Sigmoid colon (tissue), 3 donors: ENCODE measurements at regions not wholly inside any gene's neighbourhood (a gene's known extent, or its start where the extent isn't known, plus 50 kb on each side); places are given as distances from the start of the nearest gene placed in this dataset.

Experiments
- POLR2A ChIP-seq, 2 donors: fragments of 450-650 bp; IDR thresholded peaks; one replicate each; pipeline ENCODE4 v1.6.1; 2016; ENCODE audit warnings: antibody characterized with exemption in 2 of 2, mild to moderate bottlenecking in 2 of 2, moderate library complexity in 2 of 2
- TF ChIP-seq, protein P1 (sequence below), 4 experiments: fragments of 450-650 bp in 3 of 4; fragments of 200-600 bp in 1 of 4; IDR thresholded peaks; one replicate each; pipeline ENCODE4 v1.5.1; 2016 to 2019; ENCODE audit warnings: antibody characterized with exemption in 4 of 4, mild to moderate bottlenecking in 3 of 4, moderate library complexity in 2 of 4

DNA sequence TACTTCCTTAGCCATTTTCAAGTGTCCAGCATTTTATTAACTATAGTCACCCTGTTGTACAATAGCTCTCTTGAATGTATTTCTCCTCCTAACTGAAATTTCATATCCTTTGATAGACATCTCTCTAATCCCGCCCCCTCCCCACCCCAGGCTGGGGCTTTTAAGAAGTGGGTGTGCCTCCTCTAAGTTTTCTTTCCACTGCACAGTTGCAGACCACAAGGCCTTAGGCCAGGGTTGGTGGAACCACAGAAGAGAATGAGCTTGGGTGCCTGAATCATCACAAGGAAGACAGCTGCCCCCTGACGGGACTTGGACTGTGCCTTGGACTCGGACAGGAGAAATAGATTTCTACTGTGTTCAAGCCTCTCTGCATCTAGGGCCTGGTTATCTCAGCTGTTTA lies 193.4 kb downstream of the HAUS1 start:
- TF ChIP-seq, protein P1, sequence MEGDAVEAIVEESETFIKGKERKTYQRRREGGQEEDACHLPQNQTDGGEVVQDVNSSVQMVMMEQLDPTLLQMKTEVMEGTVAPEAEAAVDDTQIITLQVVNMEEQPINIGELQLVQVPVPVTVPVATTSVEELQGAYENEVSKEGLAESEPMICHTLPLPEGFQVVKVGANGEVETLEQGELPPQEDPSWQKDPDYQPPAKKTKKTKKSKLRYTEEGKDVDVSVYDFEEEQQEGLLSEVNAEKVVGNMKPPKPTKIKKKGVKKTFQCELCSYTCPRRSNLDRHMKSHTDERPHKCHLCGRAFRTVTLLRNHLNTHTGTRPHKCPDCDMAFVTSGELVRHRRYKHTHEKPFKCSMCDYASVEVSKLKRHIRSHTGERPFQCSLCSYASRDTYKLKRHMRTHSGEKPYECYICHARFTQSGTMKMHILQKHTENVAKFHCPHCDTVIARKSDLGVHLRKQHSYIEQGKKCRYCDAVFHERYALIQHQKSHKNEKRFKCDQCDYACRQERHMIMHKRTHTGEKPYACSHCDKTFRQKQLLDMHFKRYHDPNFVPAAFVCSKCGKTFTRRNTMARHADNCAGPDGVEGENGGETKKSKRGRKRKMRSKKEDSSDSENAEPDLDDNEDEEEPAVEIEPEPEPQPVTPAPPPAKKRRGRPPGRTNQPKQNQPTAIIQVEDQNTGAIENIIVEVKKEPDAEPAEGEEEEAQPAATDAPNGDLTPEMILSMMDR (IDR thresholded peaks at IDR 0.05), result no peak
- no peak for TF ChIP-seq POLR2A (IDR thresholded peaks at IDR 0.05)
